Smooth muscle cell (in vitro differentiated cells): ENCODE measurements at regions not wholly inside any gene's neighbourhood (a gene's known extent, or its start where the extent isn't known, plus 50 kb on each side); places are given as distances from the start of the nearest gene placed in this dataset.

Experiments
- DNase-seq: peaks from one replicate; lab custom pipeline; 2025; ENCODE audit not compliant: unreplicated experiment; lab: John Stamatoyannopoulos, UW
- H2AFZ ChIP-seq: fragments of 200-600 bp; sonication (generic); 2 replicates; pipeline ENCODE4 v1.6.0; 2016; ENCODE audit warnings: antibody characterized with exemption, low read depth, mild to moderate bottlenecking
- H3F3A ChIP-seq: fragments of 200-600 bp; sonication (generic); 2 replicates; pipeline ENCODE4 v1.6.0; 2017; ENCODE audit warnings: antibody characterized with exemption, low read depth
- H3K27ac ChIP-seq: fragments of 200-600 bp; sonication (generic); 2 replicates; pipeline ENCODE4 v1.5.1; 2016; ENCODE audit warnings: low read depth, mild to moderate bottlenecking
- H3K27me3 ChIP-seq: fragments of 200-600 bp; sonication (generic); 2 replicates; pipeline ENCODE4 v1.6.1; 2016; ENCODE audit warnings: low read depth, mild to moderate bottlenecking
- H3K36me3 ChIP-seq: fragments of 200-600 bp; sonication (generic); 2 replicates; pipeline ENCODE4 v1.5.1; 2016; ENCODE audit warnings: low read depth
- H3K4me1 ChIP-seq: fragments of 200-600 bp; sonication (generic); 2 replicates; pipeline ENCODE4 v1.5.1; 2016; ENCODE audit warnings: low read depth
- H3K4me2 ChIP-seq: fragments of 200-600 bp; sonication (generic); 2 replicates; pipeline ENCODE4 v1.6.0; 2016; ENCODE audit warnings: mild to moderate bottlenecking
- H3K4me3 ChIP-seq: fragments of 200-600 bp; sonication (generic); 2 replicates; pipeline ENCODE4 v1.5.1; 2016; ENCODE audit warnings: mild to moderate bottlenecking
- H3K79me2 ChIP-seq: fragments of 200-600 bp; sonication (generic); 2 replicates; pipeline ENCODE4 v1.6.0; 2016; ENCODE audit warnings: low read depth, mild to moderate bottlenecking
- H3K9ac ChIP-seq: fragments of 200-600 bp; sonication (generic); 2 replicates; pipeline ENCODE4 v1.6.0; 2016; ENCODE audit warnings: low read depth
- H3K9me3 ChIP-seq: fragments of 200-600 bp; sonication (generic); replicated peaks from 2 replicates; pipeline ENCODE4 v1.5.1; 2016; ENCODE audit warnings: low read depth
- H4K20me1 ChIP-seq: fragments of 200-600 bp; sonication (generic); 2 replicates; pipeline ENCODE4 v1.6.0; 2016; ENCODE audit warnings: low read depth
- CTCF ChIP-seq: fragments of 200-600 bp; sonication (generic); IDR thresholded peaks from 2 replicates; pipeline ENCODE4 v1.5.1; 2017; ENCODE audit warnings: borderline replicate concordance, mild to moderate bottlenecking, antibody characterized with exemption; ENCODE audit not compliant: insufficient read depth, poor library complexity, severe bottlenecking
- WGBS: methylation state at CpG from one replicate; pipeline ENCODE4 v1.1.7; 2016; ENCODE audit warnings: low lambda C conversion rate; 5-methylcytosine and 5-hydroxymethylcytosine counted together

- no peak overlapping the region for H3K4me2 ChIP-seq
- DNase-seq = no peak
- H3F3A ChIP-seq = no peaks in the 10 kb centered on the region
- no peak for TF ChIP-seq CTCF
- H2AFZ ChIP-seq = no peak overlapping the region
- no peak overlapping the region for H3K27ac ChIP-seq
- no peaks in the 10 kb centered on the region for H4K20me1 ChIP-seq
- no peaks in the 10 kb centered on the region for H3K9me3 ChIP-seq
- no peak overlapping the region for H3K9ac ChIP-seq
- H3K4me3 ChIP-seq = no peak overlapping the region
- H3K27me3 ChIP-seq = no peaks in the 10 kb centered on the region
- 84% methylated on average over 11 of the region's 11 CpGs for WGBS
- no peaks in the 10 kb centered on the region for H3K79me2 ChIP-seq
- no peaks in the 10 kb centered on the region for H3K4me1 ChIP-seq
- no peaks in the 10 kb centered on the region for H3K36me3 ChIP-seq
Measured at GRCh38 chr7:70935854-70936253, 196.1 kb upstream of the GALNT17 start.

GRCh38 chr7:70937424-70937823 is 194.5 kb upstream of the GALNT17 start:
- no peaks in the 10 kb centered on the region for H3F3A ChIP-seq
- H4K20me1 ChIP-seq = no peaks in the 10 kb centered on the region
- H3K27me3 ChIP-seq = no peaks in the 10 kb centered on the region
- H3K4me2 ChIP-seq = no peak overlapping the region
- no peak overlapping the region for H3K27ac ChIP-seq
- no peaks in the 10 kb centered on the region for H3K79me2 ChIP-seq
- DNase-seq = no peak
- no peak for TF ChIP-seq CTCF
- H3K9me3 ChIP-seq = no peaks in the 10 kb centered on the region
- H3K36me3 ChIP-seq = no peaks in the 10 kb centered on the region
- no peak overlapping the region for H2AFZ ChIP-seq
- WGBS = 92% methylated on average over 2 of the region's 2 CpGs
- H3K4me3 ChIP-seq = no peak overlapping the region
- no peak overlapping the region for H3K9ac ChIP-seq
- no peaks in the 10 kb centered on the region for H3K4me1 ChIP-seq

GRCh38 chr7:70940597-70940996 is 191.3 kb upstream of the GALNT17 start:
- Histone ChIP-seq H3K27me3 (no peaks in the 10 kb centered on the region), H3K4me3 (no peak overlapping the region), H3K36me3 (no peaks in the 10 kb centered on the region), H3K9me3 (no peaks in the 10 kb centered on the region), H4K20me1 (no peaks in the 10 kb centered on the region), H3F3A (no peaks in the 10 kb centered on the region), H3K4me2 (no peak overlapping the region), H3K9ac (no peak overlapping the region), H3K4me1 (no peaks in the 10 kb centered on the region), H3K27ac (no peak overlapping the region), H2AFZ (no peak overlapping the region), H3K79me2 (no peaks in the 10 kb centered on the region)
- WGBS = 100% methylated on average over 2 of the region's 2 CpGs
- DNase-seq = no peak
- TF ChIP-seq CTCF = no peak

GRCh38 chr7:70942791-70943190 is 189.2 kb upstream of the GALNT17 start:
- Histone ChIP-seq H3K4me2 (no peak overlapping the region), H2AFZ (no peak overlapping the region), H3K36me3 (no peaks in the 10 kb centered on the region), H3K9ac (no peak overlapping the region), H3K4me3 (no peak overlapping the region), H3K27me3 (no peaks in the 10 kb centered on the region), H3K79me2 (no peaks in the 10 kb centered on the region), H3K27ac (no peak overlapping the region), H3K4me1 (no peaks in the 10 kb centered on the region), H3F3A (no peaks in the 10 kb centered on the region), H3K9me3 (no peaks in the 10 kb centered on the region), H4K20me1 (no peaks in the 10 kb centered on the region)
- 93% methylated on average over 7 of the region's 7 CpGs for WGBS
- TF ChIP-seq CTCF = no peak
- no peak for DNase-seq
